NCI-H345 (cell line): ENCODE measurements at regions not wholly inside any gene's neighbourhood (a gene's known extent, or its start where the extent isn't known, plus 50 kb on each side); places are given as distances from the start of the nearest gene placed in this dataset.
"Not testable (repeated sequence)": the region's sequence is repeated elsewhere in the genome, so short reads cannot be mapped to it uniquely, and the experiment has no call there.

Source experiments
- DNase-seq: peaks from one replicate; lab custom pipeline; 2025; lab: John Stamatoyannopoulos, UW

DNA sequence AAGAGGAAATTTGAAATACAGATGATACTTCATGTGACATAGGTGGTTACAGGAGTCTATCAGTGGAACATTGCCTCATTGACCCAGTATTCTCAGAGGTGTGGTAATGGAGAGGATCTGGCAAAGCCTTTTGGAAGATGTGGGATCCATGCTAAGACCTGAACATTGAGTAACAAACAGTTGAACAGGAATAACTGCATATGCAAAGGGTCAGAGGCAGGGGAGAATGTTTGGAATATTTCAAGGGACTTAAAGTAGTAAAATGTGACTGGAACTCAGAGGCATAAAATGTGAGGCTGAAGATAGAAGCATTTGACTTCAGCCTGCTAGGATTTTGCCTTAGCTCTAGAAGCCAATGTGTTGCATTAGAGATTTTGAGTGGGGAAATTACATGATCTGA lies 300.2 kb upstream of the ETAA1 start:
- DNase-seq = no peak

DNA sequence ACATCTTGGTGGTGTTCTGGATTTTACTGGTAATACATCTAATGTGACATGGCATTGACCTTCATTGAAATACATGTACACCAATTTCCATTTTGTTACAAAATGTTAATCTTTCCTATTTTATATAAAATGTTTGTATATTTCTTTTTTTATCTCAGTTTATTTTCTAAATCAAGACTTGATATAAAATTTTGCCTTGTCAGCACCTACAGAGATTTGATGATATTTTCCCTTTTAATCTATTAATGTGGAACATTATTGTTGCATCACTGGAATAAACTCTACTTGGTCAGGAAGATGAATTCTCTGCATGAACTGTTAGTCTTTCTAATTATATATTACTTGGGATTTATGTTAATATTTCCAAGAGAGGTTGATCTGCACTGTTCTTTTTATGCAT lies 294.0 kb upstream of the ETAA1 start:
- no peak for DNase-seq

DNA sequence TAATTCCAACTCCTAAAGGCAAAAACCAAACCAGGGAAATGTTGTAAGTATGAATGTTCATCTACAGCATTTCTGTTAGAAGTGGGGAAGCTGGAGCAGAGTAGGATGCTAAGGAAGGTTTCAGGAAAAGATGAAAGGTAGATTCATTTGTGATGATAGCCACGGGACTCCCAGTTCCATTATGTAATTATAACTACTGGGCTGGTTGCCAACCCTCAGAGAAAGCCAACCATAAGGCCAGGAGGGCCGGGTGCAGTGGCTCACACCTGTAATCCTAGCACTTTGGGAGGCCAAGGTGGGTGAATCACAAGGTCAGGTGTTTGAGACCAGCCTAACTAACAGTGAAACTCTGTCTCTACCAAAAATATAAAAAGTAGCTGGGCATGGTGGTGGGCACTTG lies 288.9 kb upstream of the ETAA1 start:
- DNase-seq = peak; percentile 54

DNA sequence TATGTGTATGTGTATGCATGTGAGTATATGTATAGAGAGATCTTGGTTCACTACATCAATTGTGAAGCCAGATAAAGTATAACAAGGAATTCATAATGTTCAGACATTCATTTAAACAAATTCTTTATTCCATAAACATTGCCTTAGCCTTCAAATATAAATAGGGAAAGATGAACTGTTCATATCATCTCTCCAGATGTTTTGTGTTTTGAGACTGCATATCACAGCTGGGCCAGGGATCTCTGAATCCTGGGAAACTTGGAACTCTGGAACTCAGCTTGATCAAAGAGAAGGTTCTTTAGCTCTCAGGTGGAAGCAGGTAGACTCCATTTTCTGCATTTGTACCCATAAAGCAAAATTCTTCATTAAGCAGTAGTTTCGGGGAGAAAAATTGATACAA lies 272.6 kb upstream of the ETAA1 start:
- no peak for DNase-seq

DNA sequence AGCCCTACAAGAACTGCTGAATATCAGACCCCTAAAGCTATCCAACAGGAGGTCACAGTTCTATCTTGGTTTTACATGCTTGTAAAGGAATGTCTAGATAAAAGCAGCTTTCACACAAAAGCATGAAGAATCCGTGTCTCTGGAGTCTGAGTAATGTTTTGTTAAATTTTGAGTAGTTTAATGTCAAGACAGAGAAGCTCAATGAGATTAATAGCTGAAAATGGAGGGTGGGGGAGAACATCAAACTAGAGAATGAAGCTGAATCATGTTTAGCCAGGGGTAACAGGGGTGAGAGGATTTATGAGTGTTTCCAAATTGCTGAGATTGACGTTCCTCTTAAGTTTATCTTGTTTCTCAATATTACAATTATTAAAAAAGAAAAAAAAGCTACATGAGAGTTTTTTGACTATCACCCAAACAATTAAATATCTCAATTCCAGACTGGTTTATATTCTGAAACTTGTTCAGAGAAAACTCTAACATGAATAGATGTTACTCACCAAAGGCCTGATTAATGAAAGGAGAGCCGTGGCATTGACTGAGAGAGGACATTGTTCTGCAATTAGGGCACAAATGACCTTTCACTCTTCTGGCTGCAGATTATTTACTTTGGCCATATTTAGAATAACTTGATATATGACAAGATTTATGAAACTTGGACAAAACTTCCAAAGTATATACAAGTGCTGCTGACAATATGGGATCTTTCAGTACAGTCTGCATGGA lies 266.4 kb upstream of the ETAA1 start:
- no peak for DNase-seq

DNA sequence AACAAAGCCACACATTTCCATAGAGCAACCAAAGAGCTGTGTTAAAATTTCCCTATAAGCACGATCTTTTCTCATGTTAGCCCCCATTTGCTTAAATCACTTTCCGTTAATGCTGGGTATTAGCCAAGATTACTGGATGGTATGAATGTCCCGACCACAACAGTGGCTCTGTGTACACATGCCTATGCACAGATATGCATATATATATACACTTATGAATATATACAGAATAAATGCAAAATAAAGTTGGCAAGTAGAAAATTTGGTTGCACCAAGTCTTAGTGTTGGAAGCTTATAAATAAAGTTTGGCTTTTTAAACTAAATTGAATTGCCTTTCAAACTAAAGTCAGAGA lies 265.9 kb upstream of the ETAA1 start:
- DNase-seq = no peak

DNA sequence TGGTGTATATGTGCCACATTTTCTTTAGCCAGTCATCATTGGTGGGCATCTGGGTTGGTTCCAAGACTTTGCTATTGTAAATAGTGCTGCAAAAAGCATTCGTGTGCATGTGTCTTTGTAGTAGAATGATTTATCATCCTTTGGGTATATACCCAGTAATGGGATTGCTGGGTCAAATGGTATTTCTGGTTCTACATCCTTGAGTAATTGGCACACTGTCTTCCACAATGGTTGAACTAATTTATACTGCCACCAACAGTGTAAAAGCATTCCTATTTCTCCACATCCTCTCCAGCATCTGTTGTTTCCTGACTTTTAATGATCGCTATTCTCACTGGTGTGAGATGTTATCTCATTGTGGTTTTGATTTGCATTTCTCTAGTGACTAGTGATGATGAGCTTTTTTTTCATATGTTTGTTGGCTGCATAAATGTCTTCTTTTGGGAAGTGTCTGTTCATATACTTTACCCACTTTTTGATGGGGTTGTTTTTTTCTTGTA lies 264.6 kb upstream of the ETAA1 start:
- not testable (repeated sequence) for DNase-seq

DNA sequence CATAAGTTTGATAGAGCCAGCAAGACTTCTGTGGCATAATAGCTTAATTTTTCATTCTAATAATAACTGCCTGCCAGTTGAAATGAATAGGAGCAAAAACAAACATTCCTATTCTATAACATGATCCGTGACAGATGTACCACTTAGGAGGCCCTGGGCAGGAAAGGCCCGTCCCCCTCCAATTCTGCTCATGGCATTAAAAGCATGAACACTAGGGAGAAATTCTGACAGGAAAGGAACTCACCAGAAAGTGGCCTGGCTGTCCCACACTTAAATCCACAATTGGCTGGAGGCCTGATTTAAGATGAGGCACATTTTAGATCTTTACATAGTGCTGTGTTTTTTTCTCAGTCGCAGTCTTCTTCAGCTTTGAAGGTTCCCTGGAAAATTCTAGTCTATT lies 261.9 kb upstream of the ETAA1 start:
- no peak for DNase-seq

DNA sequence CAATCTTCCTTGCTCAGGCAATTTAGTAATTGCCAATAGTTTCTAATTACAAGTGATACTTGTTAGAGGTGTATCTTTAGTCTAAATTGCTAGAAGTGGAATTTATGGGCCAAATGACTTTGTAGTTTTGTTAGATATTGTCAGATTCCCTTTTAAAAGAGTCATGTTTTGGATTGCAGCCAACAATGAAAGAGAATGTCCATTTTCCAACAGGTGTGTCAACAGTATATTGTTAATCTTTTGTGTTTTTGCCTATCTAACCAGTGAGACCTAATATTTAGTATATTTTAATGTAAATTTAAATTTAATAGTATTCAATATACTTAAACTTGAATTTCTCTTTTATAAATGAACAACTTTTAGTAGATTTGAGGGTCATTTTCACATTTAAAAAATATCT lies 259.4 kb upstream of the ETAA1 start:
- no peak for DNase-seq

DNA sequence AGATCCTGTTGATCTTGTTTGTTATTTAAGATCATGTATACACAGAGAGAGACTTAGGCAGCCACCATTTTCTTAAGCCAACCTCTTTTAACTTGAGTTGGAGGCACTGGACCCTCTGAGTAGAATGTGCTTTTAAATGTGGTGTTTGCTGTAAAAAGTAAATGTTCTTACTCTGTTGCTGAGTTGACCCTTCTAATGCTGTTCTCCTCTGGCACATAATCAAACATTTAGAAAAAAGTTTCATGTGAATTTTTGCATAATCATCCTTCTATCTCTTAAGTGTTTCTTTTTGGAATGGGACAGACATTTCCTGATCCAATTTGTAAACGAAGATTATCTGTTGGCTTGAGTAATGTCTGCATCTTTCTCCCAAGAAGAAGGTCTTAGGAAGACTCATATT lies 255.1 kb upstream of the ETAA1 start:
- no peak for DNase-seq

DNA sequence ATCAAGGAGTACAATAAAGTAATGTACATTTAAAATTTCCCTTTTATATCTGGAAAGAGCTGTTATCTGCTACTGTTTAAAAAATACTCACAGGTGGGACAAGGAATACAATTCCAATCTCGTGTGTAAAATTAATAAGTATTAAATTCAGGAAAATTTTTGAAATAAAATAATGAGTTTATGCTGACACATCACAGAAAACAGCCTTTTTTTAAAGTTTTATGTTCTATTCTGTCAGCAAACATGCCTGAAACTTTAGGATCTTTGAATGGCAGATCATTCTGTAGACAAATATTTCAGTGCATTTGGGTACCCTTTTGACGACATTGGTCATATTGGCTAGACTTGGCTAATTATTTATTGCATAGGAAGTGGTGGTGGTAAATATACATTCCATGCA lies 254.4 kb upstream of the ETAA1 start:
- DNase-seq = no peak

DNA sequence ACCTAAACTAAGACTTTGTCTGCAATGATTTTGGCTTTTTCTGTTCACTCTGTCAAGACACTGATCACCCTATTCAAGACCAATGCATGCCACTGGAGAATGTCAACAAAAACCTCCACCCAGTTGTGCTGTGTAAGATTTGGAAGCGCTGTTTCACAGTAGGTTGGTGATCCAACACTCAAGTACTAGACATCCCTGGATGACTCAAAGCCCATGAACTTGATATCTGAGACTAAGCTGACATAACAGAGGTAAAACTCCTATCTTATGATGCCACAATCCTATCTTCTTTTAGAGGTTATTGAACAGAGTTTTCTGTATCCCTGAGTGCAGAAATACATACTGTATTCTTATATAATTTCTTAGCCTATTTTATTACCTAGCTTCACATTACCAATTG lies 251.3 kb upstream of the ETAA1 start:
- no peak for DNase-seq

DNA sequence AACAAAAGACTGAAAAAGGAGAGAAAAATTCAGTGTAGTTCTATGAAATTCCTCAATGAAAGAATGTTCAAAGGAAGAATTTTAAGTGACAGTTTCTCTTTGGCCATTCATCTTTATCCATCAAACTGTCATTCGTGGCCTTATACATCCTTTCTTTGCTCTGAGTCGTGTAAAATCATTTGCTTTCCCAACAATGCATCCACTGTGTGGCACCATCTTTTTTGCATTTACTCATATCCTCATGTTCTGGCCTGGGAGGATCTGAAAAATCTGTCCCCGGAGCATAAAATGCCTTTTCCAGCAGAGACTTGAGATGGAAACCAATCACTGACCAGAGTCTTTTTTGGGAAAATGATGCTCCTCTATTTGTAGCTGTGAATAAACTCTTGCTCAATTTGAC lies 240.3 kb upstream of the ETAA1 start:
- DNase-seq = no peak

DNA sequence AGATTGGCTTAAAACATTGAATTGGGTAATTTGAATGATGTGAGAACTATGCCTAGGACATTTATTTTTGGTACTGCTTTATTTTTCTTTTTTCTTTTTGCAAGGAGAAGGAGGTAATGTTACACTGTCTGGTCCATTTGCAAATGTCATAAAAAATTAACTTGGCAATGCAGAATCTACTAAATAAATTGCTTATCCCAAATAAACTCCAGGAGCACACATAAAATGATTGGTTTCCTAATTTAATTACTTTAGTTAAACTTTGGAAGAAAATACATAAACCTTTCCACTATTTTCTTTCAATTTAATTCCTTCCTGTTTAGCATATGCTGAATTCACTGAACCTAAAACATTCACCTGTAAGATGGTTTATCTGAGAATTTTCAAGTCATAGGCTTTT lies 238.4 kb upstream of the ETAA1 start:
- DNase-seq = no peak

DNA sequence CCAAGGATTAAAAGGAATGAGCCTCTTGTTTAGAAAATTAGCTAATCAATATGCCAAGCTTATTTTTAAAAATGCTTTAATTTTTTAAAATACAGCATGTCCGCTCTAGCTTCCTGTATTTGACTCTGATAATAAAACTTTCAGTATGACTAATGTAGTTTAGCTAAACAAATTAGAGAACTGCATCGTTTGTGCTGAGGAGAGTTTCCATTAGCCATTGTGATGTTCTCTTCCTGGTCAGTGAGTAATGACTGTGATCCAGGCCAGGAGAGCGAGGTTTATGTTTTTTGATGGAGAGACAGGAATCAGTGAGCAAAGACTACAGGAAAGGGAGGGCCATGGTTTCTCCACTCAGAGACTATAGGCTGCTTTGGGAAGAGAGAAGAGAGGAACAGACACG lies 237.2 kb upstream of the ETAA1 start:
- DNase-seq = no peak

DNA sequence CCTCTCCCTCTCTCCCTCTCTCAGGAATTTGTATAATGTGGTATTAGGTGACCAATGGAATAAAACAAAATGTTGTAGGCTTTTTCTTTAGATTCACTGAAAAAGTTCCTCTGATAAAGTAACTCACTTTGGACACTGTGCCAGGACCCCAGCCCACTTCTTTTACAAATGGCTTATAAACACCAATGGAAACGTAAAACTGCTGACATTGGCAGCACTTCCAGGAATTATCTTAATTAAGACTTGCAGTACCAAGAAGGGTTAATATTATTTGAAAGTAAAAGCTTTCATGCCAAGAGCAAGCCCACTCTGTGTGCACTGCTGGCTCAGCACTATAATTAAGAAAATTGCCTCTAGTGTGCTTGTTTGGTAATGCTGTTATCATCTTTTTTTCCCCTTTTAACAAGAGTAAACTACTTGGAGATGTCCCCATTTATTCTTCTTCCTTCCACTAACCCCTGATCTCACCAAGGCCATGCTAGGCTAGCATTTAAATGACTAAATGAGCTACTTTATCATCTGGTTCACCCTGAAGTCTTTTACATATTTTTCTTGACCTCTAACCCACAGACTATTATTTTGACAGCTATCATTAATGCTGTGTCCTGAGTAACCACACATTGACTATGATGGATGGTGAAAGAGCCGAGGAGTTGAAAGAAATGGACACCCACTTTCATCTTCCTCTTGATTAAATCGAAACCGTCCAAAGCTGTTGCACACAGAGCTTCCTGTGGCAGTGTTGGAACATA lies 232.2 kb upstream of the ETAA1 start:
- DNase-seq = no peak

DNA sequence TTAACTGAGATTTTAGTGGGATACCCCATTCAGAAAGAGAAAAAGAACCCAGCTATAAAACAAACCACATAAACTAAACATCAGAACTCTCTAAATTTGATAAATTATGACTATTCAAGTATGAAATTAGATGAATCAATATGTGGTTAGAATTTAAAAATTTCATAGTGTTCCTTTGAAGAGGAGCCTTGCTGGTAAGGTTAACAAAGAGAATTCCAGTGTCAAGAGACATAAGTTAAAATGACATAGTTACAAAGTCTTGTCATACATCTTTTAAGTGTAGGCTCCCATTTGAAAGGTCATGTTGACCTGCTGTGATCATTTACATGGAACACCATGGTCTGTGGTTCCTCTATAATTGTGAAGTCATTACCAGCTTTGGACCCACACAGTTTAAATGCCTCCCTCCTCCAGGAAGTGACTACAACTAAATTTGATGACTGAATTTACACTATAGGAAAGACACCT lies 231.6 kb upstream of the ETAA1 start:
- DNase-seq = no peak

DNA sequence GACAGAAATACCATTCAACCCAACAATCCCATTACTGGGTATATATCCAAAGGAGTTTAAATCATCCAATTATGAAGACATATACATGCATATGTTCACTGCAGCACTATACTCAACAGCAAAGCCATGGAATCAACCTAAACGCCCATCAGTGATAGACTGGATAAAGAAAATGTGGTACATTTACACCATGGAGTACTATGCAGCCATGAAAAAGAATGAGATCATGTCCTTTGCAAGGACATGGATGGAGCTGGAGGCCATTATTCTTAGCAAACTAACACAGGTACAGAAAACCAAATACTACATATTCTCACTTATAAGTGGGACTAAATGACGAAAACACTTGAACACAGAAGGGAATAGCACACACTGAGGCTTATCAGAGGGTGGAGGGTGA lies 230.6 kb upstream of the ETAA1 start:
- not testable (repeated sequence) for DNase-seq

DNA sequence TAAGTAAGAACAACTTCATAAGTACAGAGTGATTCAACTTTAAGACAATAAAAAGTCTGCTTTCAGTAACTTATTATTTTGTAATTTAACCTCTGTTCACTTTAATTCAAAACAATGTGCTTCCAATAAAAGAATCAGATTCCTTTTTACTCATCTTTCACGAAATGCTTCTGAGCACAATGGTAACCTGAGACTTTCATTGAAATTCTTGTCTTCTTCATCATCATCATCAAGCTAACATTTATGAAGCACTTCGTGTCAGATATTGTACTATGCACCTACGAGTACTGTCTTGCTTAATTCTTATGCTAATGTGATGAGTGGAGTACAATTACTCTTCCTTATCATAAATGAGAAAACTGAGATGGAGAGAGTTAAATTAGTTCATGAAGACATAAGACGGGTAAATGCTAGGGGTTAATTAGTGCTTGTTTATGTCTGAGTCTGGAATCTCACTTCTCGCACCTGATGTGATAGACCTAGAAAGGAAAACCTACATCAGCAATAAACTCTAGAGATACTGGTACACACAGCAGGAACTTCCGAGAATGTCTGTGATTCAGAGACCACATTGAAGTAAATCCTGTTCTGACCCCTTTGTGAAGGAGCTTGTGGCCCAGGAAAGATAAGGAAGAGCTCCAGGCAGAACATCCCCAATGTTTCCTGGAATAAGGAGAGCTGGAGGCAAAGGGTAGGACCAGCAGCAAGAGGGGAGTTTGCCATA lies 227.6 kb upstream of the ETAA1 start:
- DNase-seq = no peak

DNA sequence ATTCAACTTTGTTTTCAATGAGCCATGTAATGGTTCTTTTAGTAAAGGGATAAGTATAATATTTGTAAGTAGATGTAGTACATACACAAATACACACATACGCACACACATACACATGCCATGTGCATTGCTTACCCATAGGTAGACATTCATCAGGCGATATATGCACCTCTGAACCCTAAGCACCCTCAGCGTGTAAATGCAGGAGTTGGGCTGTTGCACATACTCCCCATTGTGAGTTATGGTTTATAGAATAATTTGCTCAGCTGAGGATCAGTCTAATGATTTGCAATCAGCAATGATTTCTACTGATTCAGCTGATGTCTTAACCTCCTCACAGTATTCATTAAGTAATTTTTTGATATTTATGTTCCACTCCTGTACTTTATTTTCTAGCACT lies 217.6 kb upstream of the ETAA1 start:
- DNase-seq = no peak

DNA sequence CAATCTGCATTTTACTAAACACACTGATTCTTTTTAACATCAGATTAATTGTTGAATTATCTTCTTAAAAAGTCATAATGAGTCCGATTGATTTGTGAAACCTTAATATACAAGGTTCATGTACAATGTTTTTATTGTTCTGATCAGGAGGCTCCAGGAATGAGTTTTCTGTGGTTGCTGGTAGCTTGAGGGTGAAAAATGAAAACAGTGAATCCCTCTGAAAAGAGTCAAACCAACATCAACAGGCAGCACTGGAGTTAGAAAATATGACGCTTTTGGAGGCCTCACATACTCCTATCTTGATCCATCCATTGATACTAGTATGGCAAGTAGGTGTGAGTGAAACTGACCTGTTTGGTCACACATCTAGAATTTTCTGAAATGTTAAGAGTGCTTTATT lies 216.3 kb upstream of the ETAA1 start:
- no peak for DNase-seq

DNA sequence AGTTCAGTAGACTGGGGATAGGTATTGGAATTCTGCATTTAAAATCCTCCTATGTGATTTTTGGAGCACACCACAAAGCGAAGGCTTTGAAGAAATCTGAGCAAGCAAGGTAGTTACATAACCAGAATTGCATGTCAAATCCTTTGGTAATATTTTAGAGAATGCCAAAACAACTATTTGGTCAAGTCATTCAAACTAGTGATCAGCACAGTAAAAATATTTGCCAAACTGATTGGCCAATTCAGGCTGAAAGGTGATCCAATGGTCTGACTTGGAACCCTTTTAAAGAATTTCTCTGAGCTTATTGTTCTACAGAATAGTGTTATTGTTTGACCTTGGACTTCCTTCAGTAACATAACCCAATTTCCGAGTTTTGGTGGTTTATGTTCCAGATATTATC lies 214.2 kb upstream of the ETAA1 start:
- no peak for DNase-seq

DNA sequence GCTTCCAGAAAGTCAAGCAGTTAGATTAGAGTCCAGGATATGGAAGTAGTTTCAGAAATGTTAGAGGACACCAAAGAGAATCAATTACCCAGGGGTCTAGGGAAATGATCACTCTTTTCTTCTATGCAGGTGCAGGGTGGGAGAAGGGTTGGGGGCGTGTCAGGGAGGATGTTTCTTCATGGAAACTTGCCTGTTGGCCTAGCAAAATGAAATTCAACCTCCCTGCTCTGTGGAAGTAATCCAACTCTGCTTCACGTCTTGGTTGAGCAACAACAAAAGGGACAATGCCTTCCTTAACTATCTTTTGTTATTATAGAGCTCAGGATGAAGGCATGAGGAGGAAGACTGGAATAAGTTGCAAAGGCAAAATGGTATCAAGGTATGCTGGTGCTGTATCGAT lies 210.8 kb upstream of the ETAA1 start:
- DNase-seq = no peak
